IMR-90 (cell line): ENCODE measurements at regions not wholly inside any gene's neighbourhood (a gene's known extent, or its start where the extent isn't known, plus 50 kb on each side); places are given as distances from the start of the nearest gene placed in this dataset.

Experiments
- ATAC-seq: fragments of 200-7000 bp; cut with Tn5 transposase; 2 replicates; pipeline ENCODE4 v1.9.1; 2020; ENCODE audit warnings: low read depth, mild to moderate bottlenecking, moderate library complexity
- BruUV-seq: library from RNA; stranded (reverse); fragments of 400-500 nt; replicated peaks from 2 replicates; lab custom pipeline; 2021; lab: Mats Ljungman, UMichigan
- CTCF ChIA-PET: fragments of 300-600 bp; formaldehyde crosslinking; extraction: SDS; loops from one replicate; lab custom pipeline; 2021; ENCODE audit warnings: antibody characterized with exemption; lab: Yijun Ruan, JAX
- POLR2A ChIA-PET: fragments of 300-600 bp; sonication (Branson Sonifier 250); formaldehyde crosslinking; loops from one replicate; lab custom pipeline; 2022; ENCODE audit warnings: antibody characterized with exemption; ENCODE audit not compliant: unreplicated experiment; lab: Charles Lee
- DNase-seq: peaks from one replicate; pipeline ENCODE4 v3.0.0; 2013
- H2AFZ ChIP-seq: replicated peaks from 2 replicates; pipeline ENCODE3; 2013; ENCODE audit warnings: low read length, mild to moderate bottlenecking; ENCODE audit not compliant: poor library complexity
- H2AK5ac ChIP-seq: 2 replicates; pipeline ENCODE4 v1.6.1; 2013; ENCODE audit warnings: low read depth, low read length, inconsistent platforms
- H2AK9ac ChIP-seq: replicated peaks from 2 replicates; pipeline ENCODE3; 2013; ENCODE audit warnings: mild to moderate bottlenecking, low read depth, low read length, moderate library complexity; ENCODE audit not compliant: poor library complexity
- H2BK120ac ChIP-seq: 2 replicates; pipeline ENCODE4 v1.6.1; 2013; ENCODE audit warnings: low read depth, low read length, inconsistent platforms
- H2BK15ac ChIP-seq: 3 replicates; pipeline ENCODE4 v1.6.1; 2013; ENCODE audit warnings: low read depth, low read length, inconsistent platforms
- H2BK20ac ChIP-seq: 2 replicates; pipeline ENCODE4 v1.6.1; 2013; ENCODE audit warnings: low read depth, mild to moderate bottlenecking, inconsistent platforms, low read length, moderate library complexity
- H2BK5ac ChIP-seq: 2 replicates; pipeline ENCODE4 v1.6.1; 2013; ENCODE audit warnings: mild to moderate bottlenecking, low read depth, low read length, inconsistent platforms; ENCODE audit not compliant: poor library complexity, severe bottlenecking
- H3K14ac ChIP-seq: replicated peaks from 2 replicates; pipeline ENCODE4 v1.6.1; 2013; ENCODE audit warnings: low read depth, low read length, inconsistent platforms
- H3K18ac ChIP-seq: 2 replicates; pipeline ENCODE4 v1.6.1; 2013; ENCODE audit warnings: low read depth, low read length, control low read depth
- H3K23ac ChIP-seq: 2 replicates; pipeline ENCODE4 v1.6.1; 2013; ENCODE audit warnings: low read depth, low read length, inconsistent platforms
- H3K27ac ChIP-seq: 2 replicates; pipeline ENCODE4 v1.5.1; 2013; ENCODE audit warnings: mild to moderate bottlenecking, control low read depth, low read length; ENCODE audit not compliant: insufficient read depth
- H3K27me3 ChIP-seq: 2 replicates; pipeline ENCODE4 v1.6.1; 2013; ENCODE audit warnings: low read length; ENCODE audit not compliant: control insufficient read depth, insufficient read depth
- H3K36me3 ChIP-seq: 2 replicates; pipeline ENCODE4 v1.6.1; 2013; ENCODE audit warnings: low read length, mixed read lengths; ENCODE audit not compliant: control insufficient read depth, insufficient read depth
- H3K4ac ChIP-seq: 2 replicates; pipeline ENCODE4 v1.6.1; 2013; ENCODE audit warnings: low read depth, low read length, inconsistent platforms
- H3K4me1 ChIP-seq: 2 replicates; pipeline ENCODE4 v1.6.1; 2013; ENCODE audit warnings: low read length, mixed read lengths; ENCODE audit not compliant: control insufficient read depth, insufficient read depth
- H3K4me2 ChIP-seq: 2 replicates; pipeline ENCODE4 v1.6.1; 2013; ENCODE audit warnings: low read depth, mild to moderate bottlenecking, control low read depth, low read length, moderate library complexity
- H3K4me3 ChIP-seq: 2 replicates; pipeline ENCODE4 v1.5.1; 2013; ENCODE audit warnings: low read depth, mild to moderate bottlenecking, control low read depth, low read length, moderate library complexity; ENCODE audit not compliant: insufficient read depth
- H3K56ac ChIP-seq: 2 replicates; pipeline ENCODE4 v1.6.1; 2013; ENCODE audit warnings: low read length, inconsistent platforms; ENCODE audit not compliant: insufficient read depth; ENCODE audit errors: extremely low read depth
- H3K79me1 ChIP-seq, 2 experiments: 2 replicates each; pipeline ENCODE4 v1.6.1; 2013; ENCODE audit warnings: low read length in 2 of 2, inconsistent platforms in 1 of 2, low read depth in 1 of 2
- H3K9ac ChIP-seq: 2 replicates; pipeline ENCODE4 v1.6.1; 2013; ENCODE audit warnings: low read depth, low read length, control low read depth
- H3K9me1 ChIP-seq: 2 replicates; pipeline ENCODE4 v1.6.1; 2013; ENCODE audit warnings: low read length, inconsistent platforms; ENCODE audit not compliant: insufficient read depth
- H3K9me3 ChIP-seq: 2 replicates; pipeline ENCODE4 v1.6.1; 2013; ENCODE audit warnings: low read length; ENCODE audit not compliant: control insufficient read depth, insufficient read depth
- H4K20me1 ChIP-seq: 2 replicates; pipeline ENCODE4 v1.6.1; 2013; ENCODE audit warnings: low read length, inconsistent platforms; ENCODE audit not compliant: insufficient read depth
- H4K5ac ChIP-seq: 2 replicates; pipeline ENCODE4 v1.6.1; 2013; ENCODE audit warnings: mild to moderate bottlenecking, low read depth, low read length, control low read depth
- H4K8ac ChIP-seq, 2 experiments: 2 replicates each; pipeline ENCODE4 v1.6.1; 2013; ENCODE audit warnings: low read depth in 2 of 2, low read length in 2 of 2, control low read depth in 1 of 2, inconsistent platforms in 1 of 2
- H4K91ac ChIP-seq: 2 replicates; pipeline ENCODE4 v1.6.1; 2013; ENCODE audit warnings: low read depth, low read length, inconsistent platforms; ENCODE audit not compliant: insufficient read depth
- CEBPB ChIP-seq: IDR thresholded peaks from 2 replicates; pipeline ENCODE4 v1.6.1; 2012; ENCODE audit warnings: low read depth, low read length, improper control_type of control experiment
- CHD1 ChIP-seq: IDR thresholded peaks from 2 replicates; pipeline ENCODE4 v1.6.1; 2012; ENCODE audit warnings: low read depth, low read length, improper control_type of control experiment
- ELK1 ChIP-seq: fragments of 150-350 bp; IDR thresholded peaks from 2 replicates; pipeline ENCODE4 v1.6.1; 2016; ENCODE audit warnings: low read depth, mild to moderate bottlenecking, low read length, moderate library complexity, borderline replicate concordance
- NFE2L2 ChIP-seq: fragments of 150-350 bp; IDR thresholded peaks from 2 replicates; pipeline ENCODE4 v1.6.1; 2016; ENCODE audit warnings: low read depth, mild to moderate bottlenecking, low read length
- RCOR1 ChIP-seq: IDR thresholded peaks from 2 replicates; pipeline ENCODE4 v1.6.1; 2012; ENCODE audit warnings: mild to moderate bottlenecking, low read length, improper control_type of control experiment; ENCODE audit not compliant: insufficient replicate concordance
- RFX5 ChIP-seq: IDR thresholded peaks from 2 replicates; pipeline ENCODE4 v1.8.0; 2012; ENCODE audit warnings: low read depth, mild to moderate bottlenecking, low read length, moderate library complexity
- WGBS, 2 experiments: methylation state at CpG; one replicate each; pipeline versions ENCODE4 v1.1.5 to v1.1.7; 2013; ENCODE audit warnings: missing lambda C conversion rate in 2 of 2; ENCODE audit not compliant: insufficient read length in 1 of 2; ENCODE audit errors: extremely low coverage in 2 of 2; 5-methylcytosine and 5-hydroxymethylcytosine counted together
- dilution Hi-C: fragments of 300-500 bp; cut with HindIII; formaldehyde crosslinking; loops from one replicate; pipeline ENCODE4 v1.14.3; 2018; ENCODE audit warnings: low sequenced_read_pairs; ENCODE audit not compliant: unreplicated experiment
- in situ Hi-C: fragments of 300-500 bp; cut with MboI; formaldehyde crosslinking; loops from 3 replicates; pipeline ENCODE4 v1.14.3; 2019; ENCODE audit warnings: low sequenced_read_pairs, inconsistent platforms, mixed read lengths
- intact Hi-C: fragments of 100-400 bp; cut with micrococcal nuclease; formaldehyde crosslinking; loops from 2 replicates; pipeline ENCODE4 v1.10.0; 2022
- TF ChIP-seq, protein P1 (sequence below): fragments of 150-350 bp; IDR thresholded peaks from 2 replicates; pipeline ENCODE4 v1.6.1; 2017; ENCODE audit warnings: mild to moderate bottlenecking, antibody characterized with exemption, low read length, low read depth

- TF ChIP-seq CHD1, result no peak
- TF ChIP-seq ELK1, result no peak
- no peak for TF ChIP-seq RFX5
- TF ChIP-seq RCOR1, result no peak
- TF ChIP-seq, protein P1, sequence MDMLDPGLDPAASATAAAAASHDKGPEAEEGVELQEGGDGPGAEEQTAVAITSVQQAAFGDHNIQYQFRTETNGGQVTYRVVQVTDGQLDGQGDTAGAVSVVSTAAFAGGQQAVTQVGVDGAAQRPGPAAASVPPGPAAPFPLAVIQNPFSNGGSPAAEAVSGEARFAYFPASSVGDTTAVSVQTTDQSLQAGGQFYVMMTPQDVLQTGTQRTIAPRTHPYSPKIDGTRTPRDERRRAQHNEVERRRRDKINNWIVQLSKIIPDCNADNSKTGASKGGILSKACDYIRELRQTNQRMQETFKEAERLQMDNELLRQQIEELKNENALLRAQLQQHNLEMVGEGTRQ, result no peak
- TF ChIP-seq CEBPB, result no peak
- no peak for TF ChIP-seq NFE2L2
- ChIA-PET POLR2A (interaction anchor here (1.7 kb wide), 1 partner anchor 278 kb away, joined by 8 read pairs; the partner anchor contains the start of gene SH3BP4), CTCF (no interaction called here)
- Histone ChIP-seq H4K8ac (peak overlapping the region; percentile 89 to 98), H3K79me1 (peaks cover 0 to 56% of the 10 kb centered on the region in 2 experiments; a peak in 2 of 4 replicates), H2BK20ac (peak overlapping the region; percentile 100), H3K4me1 (peaks cover 52% of the 10 kb centered on the region), H3K18ac (peak overlapping the region; percentile 92), H3K4ac (peak overlapping the region; percentile 100), H3K56ac (peak overlapping the region; percentile 98; the same call in 1 of the 2 replicates), H4K91ac (peak overlapping the region; percentile 100), H3K14ac (peak overlapping the region; percentile 93), H2AK9ac (peak overlapping the region; percentile 51), H3K9ac (no peak overlapping the region), H3K4me3 (no peak overlapping the region), H2BK5ac (peak overlapping the region; percentile 97), H3K27me3 (no peaks in the 10 kb centered on the region), H3K27ac (peak overlapping the region; percentile 97), H2AFZ (no peak overlapping the region), H4K5ac (peak overlapping the region; percentile 95), H2BK120ac (peak overlapping the region; percentile 98), H2AK5ac (peak overlapping the region; percentile 93), H3K9me3 (no peaks in the 10 kb centered on the region), H3K4me2 (no peak overlapping the region), H3K9me1 (peaks cover 44% of the 10 kb centered on the region), H3K23ac (peak overlapping the region; percentile 98), H4K20me1 (no peaks in the 10 kb centered on the region), H2BK15ac (peak overlapping the region; percentile 99), H3K36me3 (no peaks in the 10 kb centered on the region)
- DNase-seq (no peak), ATAC-seq (no peak)
- BruUV-seq, result no TSS peak
- in situ Hi-C loops (no loop called here), dilution Hi-C loops (no loop called here), intact Hi-C loops (loop anchor here (10.0 kb wide), 1 partner anchor 311 kb away; no protein-coding TSS in a partner anchor)
- no CpG with 5 or more reads among the region's 1 CpG for WGBS, 2 experiments
Observed at GRCh38 chr2:234673501-234673900, 176.6 kb upstream of the ARL4C start.
